ENCODE measurements at regions not wholly inside any gene's neighbourhood (a gene's known extent, or its start where the extent isn't known, plus 50 kb on each side); places are given as distances from the start of the nearest gene placed in this dataset.
"Not testable (repeated sequence)": the region's sequence is repeated elsewhere in the genome, so short reads cannot be mapped to it uniquely, and the experiment has no call there.

DNA sequence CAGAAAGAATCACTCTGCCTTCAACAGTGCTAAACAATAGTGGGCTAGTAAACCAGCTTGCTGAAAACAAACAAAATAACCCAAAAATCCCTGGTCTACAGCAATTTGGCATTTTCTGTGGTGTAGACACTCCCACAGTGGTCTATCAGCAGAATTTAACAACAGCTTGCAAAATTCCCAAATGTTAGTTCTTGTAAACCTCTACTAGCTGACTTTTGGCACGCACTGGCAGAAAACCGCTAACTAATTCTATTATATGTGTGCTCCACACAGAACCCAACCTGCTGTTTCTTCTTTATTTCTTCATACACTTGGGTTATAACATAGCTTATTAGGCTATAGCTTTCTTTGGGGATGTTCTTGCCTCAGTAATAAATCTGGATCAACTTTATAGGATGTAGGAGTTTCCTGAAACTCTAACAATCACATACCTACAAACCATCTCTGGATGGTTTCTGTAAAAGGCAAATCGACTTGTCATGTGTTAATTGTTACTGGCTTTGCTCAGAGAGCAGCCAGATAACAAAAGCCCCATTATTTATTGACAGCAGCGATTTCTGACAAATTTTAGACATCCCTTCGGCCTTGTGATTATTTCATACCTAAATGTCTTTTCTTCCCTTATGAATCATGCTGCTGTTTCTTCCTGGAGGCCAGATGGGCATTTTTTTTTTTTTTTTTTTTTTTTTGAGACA is 82.7 kb upstream of the NAA35 start:
- H3K36me3 ChIP-seq (ENCODE audit: insufficient read depth, low read length) = peaks cover 5% of the 10 kb centered on the region
- H3K9me3 ChIP-seq (ENCODE audit: low read length) = no peaks in the 10 kb centered on the region
- no peak overlapping the region for H3K4me3 ChIP-seq (ENCODE audit: low read length)
- H3K27me3 ChIP-seq (ENCODE audit: insufficient read depth, low read length) = no peaks in the 10 kb centered on the region
- no peak overlapping the region for H2AFZ ChIP-seq (ENCODE audit: low read depth, low read length)
- H3K4me1 ChIP-seq (ENCODE audit: insufficient read depth, low read length) = no peaks in the 10 kb centered on the region

DNA sequence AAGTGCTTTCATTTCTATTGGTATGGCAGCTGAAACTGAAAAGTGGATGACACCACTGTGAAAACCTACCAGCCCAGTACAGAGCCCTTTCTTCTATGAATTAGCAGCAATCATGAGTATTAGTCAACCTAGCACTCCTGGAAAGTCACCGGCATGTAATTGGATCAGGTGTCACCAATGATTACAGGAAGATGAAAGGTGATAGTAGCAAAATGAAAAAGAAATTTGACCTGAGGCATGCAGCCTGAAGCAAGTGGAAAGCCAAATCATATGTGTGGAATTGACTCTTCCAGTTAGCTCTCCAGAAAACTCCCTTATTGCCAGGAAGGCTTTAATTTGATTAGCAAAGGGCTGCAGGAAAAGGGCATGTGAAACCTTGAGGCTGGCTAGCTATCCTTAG is 81.2 kb upstream of the NAA35 start:
- Histone ChIP-seq H3K36me3 (ENCODE audit: insufficient read depth, low read length) (peaks cover 3% of the 10 kb centered on the region), H2AFZ (ENCODE audit: low read depth, low read length) (no peak overlapping the region), H3K27me3 (ENCODE audit: insufficient read depth, low read length) (no peaks in the 10 kb centered on the region), H3K9me3 (ENCODE audit: low read length) (no peaks in the 10 kb centered on the region), H3K4me3 (ENCODE audit: low read length) (no peak overlapping the region), H3K4me1 (ENCODE audit: insufficient read depth, low read length) (no peaks in the 10 kb centered on the region)

DNA sequence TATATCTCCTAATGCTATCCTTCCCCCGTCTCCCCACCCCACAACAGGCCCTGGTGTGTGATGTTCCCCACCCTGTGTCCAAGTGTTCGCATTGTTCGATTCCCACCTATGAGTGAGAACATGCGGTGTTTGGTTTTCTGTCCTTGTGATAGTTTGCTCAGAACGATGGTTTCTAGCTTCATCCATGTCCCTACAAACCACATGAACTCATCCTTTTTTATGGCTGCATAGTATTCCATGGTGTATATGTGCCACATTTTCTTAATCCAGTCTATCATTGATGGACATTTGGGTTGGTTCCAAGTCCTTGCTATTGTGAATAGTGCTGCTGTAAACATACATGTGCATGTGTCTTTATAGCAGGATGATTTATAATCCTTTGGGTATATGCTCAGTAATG is 79.1 kb upstream of the NAA35 start:
- not testable (repeated sequence) for H3K4me3 ChIP-seq (ENCODE audit: low read length); H2AFZ ChIP-seq (ENCODE audit: low read depth, low read length); H3K36me3 ChIP-seq (ENCODE audit: insufficient read depth, low read length); H3K9me3 ChIP-seq (ENCODE audit: low read length); H3K27me3 ChIP-seq (ENCODE audit: insufficient read depth, low read length); H3K4me1 ChIP-seq (ENCODE audit: insufficient read depth, low read length)

DNA sequence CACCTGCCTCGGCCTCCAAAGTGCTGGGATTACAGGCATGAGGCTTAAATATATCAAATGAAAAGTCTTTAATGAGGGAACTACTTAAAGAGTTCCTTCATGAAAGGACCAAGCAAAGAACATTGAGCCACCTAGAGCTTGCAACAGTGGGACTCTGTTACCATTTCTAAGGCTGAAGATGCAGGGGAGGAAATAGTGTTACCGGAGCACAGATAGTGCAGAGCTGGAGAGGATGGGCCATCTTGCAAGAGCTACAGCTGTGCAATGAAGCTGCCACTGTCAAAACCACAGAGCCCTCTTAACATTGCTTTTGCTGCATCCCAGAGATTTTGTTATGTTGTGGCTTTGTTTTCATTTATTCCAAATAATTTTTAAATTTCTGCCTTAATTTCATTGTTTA is 77.1 kb upstream of the NAA35 start:
- H3K9me3 ChIP-seq (ENCODE audit: low read length) = no peaks in the 10 kb centered on the region
- no peak overlapping the region for H3K4me3 ChIP-seq (ENCODE audit: low read length)
- H3K27me3 ChIP-seq (ENCODE audit: insufficient read depth, low read length) = no peaks in the 10 kb centered on the region
- H3K4me1 ChIP-seq (ENCODE audit: insufficient read depth, low read length) = no peaks in the 10 kb centered on the region
- no peak overlapping the region for H2AFZ ChIP-seq (ENCODE audit: low read depth, low read length)
- peaks cover 3% of the 10 kb centered on the region for H3K36me3 ChIP-seq (ENCODE audit: insufficient read depth, low read length)

DNA sequence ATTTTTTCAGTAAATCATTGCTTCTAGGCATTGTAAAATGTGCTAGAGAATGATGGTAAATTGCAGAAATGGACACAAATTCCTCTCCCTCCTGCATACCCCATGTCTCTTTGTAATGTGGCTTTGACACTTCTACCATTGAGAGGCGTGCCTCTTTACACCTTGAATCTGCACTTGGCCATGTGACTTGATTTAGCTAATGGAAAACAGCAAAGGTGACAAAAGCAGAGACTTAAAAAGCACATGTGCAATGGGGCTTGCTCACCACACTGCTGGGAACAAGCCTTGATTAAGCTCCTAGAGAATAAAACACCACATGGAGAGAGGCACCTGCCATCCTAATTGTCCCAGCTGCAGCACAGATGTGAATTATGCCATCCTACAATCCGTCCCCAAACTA is 69.9 kb upstream of the NAA35 start:
- no peak overlapping the region for H2AFZ ChIP-seq (ENCODE audit: low read depth, low read length)
- H3K9me3 ChIP-seq (ENCODE audit: low read length) = no peaks in the 10 kb centered on the region
- H3K27me3 ChIP-seq (ENCODE audit: insufficient read depth, low read length) = no peaks in the 10 kb centered on the region
- peaks cover 4% of the 10 kb centered on the region for H3K4me1 ChIP-seq (ENCODE audit: insufficient read depth, low read length)
- H3K4me3 ChIP-seq (ENCODE audit: low read length) = no peak overlapping the region
- no peaks in the 10 kb centered on the region for H3K36me3 ChIP-seq (ENCODE audit: insufficient read depth, low read length)

DNA sequence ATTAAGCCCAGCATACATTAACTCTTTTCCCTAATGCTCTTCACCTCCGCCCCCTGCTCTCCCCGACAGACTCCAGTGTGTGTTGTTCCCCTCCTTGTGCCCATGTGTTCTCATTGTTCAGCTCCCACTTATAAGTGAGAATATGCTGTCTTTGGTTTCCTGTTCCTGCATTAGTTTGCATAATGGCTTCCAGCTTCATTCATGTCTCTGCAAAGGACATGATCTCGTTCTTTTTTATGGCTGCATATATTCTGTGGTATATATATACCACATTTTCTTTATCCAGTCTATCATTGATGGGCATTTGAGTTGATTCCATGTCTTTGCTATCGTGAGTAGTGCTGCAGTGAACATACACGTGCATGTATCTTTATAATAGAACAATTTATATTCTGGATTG is 69.3 kb upstream of the NAA35 start:
- not testable (repeated sequence) for H3K36me3 ChIP-seq (ENCODE audit: insufficient read depth, low read length); H2AFZ ChIP-seq (ENCODE audit: low read depth, low read length); H3K9me3 ChIP-seq (ENCODE audit: low read length)

DNA sequence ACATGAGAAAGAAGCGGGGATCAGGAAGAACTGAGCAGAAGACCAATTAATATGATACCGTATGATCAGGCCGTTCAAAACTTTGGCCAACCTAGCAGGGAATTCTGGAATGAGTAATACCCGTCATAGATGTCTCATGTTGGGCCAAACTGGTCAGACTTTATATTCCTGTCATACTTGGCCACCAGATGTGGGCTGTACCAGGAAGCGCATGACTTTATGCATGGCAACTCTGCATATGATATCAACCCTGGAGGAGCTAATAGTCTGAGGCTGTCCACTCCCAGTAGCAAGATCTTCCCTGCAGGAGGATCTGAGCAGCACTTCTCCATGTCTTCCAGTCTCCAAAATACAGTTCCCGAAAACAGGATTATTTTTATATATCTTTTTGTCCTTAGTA is 68.5 kb upstream of the NAA35 start:
- no peaks in the 10 kb centered on the region for H3K9me3 ChIP-seq (ENCODE audit: low read length)
- peaks cover 4% of the 10 kb centered on the region for H3K4me1 ChIP-seq (ENCODE audit: insufficient read depth, low read length)
- H3K36me3 ChIP-seq (ENCODE audit: insufficient read depth, low read length) = no peaks in the 10 kb centered on the region
- no peak overlapping the region for H3K4me3 ChIP-seq (ENCODE audit: low read length)
- H2AFZ ChIP-seq (ENCODE audit: low read depth, low read length) = no peak overlapping the region
- H3K27me3 ChIP-seq (ENCODE audit: insufficient read depth, low read length) = no peaks in the 10 kb centered on the region

More for the DNA sequence above, 69.3 kb upstream of the NAA35 start:
- H3K27me3 ChIP-seq (ENCODE audit: insufficient read depth, low read length); H3K4me3 ChIP-seq (ENCODE audit: low read length); H3K4me1 ChIP-seq (ENCODE audit: insufficient read depth, low read length): not testable (repeated sequence)

DNA sequence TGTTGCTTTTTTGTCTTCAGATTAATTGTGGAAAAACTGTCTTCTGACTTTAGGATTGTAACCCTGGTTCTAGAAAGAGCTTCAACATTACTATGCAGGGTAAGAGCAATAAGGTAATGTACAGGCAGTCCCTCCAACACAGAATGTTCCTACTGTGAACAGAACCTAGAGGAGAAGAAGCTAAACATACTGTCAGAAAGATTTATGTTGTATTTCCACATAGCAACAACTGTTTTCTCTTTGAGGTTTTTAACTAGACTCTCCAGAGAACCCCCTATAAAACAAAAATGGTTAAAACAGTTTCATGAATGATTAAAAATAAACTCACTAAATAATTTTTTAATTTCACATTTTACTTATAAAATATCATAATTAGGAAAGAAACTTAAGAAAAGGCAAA is 64.3 kb upstream of the NAA35 start:
- Histone ChIP-seq H3K27me3 (ENCODE audit: insufficient read depth, low read length) (no peaks in the 10 kb centered on the region), H2AFZ (ENCODE audit: low read depth, low read length) (no peak overlapping the region), H3K4me1 (ENCODE audit: insufficient read depth, low read length) (no peaks in the 10 kb centered on the region), H3K36me3 (ENCODE audit: insufficient read depth, low read length) (no peaks in the 10 kb centered on the region), H3K9me3 (ENCODE audit: low read length) (no peaks in the 10 kb centered on the region), H3K4me3 (ENCODE audit: low read length) (no peak overlapping the region)

DNA sequence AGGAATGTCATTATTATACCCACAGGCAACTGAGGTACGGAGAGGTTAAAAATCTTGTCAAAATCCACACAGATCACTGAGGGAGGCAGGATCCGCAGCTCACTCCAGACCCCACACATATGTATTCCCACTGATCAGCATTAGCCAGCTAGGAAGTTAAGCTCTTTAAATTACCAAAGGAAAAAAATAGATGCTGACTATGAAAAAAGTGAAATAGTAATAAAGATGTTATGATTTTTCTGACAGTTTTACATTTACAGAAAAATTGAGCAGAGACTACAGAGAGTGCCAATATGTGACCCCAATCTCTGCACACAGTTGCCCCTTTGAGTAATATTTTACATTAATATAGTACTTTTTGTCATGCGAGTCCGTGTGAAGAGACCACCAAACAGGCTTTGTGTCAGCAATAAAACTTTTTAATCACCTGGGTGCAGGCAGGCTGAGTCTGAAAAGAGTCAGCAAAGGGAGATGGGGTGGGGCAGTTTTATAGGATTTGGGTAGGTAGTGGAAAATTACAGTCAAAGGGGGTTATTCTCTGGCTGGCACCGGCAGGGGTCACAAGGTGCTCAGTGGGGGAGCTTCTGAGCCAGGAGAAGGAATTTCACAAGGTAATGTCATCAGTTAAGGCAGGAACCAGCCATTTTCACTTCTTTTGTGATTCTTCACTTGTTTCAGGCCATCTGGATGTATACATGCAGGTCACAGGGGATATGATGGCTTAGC is 61.9 kb upstream of the NAA35 start:
- not testable (repeated sequence) for H3K9me3 ChIP-seq (ENCODE audit: low read length); H3K4me1 ChIP-seq (ENCODE audit: insufficient read depth, low read length); H3K27me3 ChIP-seq (ENCODE audit: insufficient read depth, low read length); H3K36me3 ChIP-seq (ENCODE audit: insufficient read depth, low read length); H2AFZ ChIP-seq (ENCODE audit: low read depth, low read length); H3K4me3 ChIP-seq (ENCODE audit: low read length)

DNA sequence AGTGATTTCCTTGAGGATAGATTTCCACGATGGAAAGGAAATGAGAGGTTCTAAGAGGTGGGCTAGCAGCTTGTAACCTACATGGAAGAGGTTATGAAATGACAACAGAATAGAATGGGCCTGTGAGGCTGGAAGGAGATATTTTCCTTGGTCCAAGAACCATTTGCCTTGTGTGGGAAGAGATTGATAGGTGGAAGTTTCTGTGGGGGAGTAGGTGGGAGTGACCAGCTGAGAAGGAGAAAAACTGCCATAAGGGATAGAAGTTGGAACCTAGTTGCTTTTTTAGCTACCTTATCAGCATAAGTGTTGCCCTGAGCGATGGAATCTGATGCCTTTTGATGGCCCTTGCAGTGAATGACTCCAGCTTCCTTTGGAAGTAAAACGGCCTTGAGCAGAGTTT is 60.4 kb upstream of the NAA35 start:
- not testable (repeated sequence) for H3K4me1 ChIP-seq (ENCODE audit: insufficient read depth, low read length); H3K4me3 ChIP-seq (ENCODE audit: low read length); H3K9me3 ChIP-seq (ENCODE audit: low read length); H3K36me3 ChIP-seq (ENCODE audit: insufficient read depth, low read length); H3K27me3 ChIP-seq (ENCODE audit: insufficient read depth, low read length); H2AFZ ChIP-seq (ENCODE audit: low read depth, low read length)

DNA sequence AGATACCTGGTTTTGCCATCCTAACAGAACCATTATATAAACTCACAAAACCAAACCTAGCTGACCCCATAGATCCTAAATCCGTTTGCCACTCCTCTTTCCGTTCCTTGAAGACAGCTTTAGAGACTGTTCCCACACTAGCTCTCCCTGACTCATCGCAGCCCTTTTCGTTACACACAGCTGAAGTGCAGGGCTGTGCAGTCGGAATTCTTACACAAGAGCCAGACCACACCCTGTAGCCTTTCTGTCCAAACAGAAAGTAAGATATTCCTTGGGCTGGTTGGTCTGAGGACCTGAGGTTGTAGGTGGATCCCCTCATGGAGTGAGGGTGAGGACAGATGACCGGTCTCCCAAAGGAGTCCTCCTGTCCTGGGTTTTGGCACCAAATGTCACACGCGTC is 56.7 kb upstream of the NAA35 start:
- Histone ChIP-seq H2AFZ (ENCODE audit: low read depth, low read length) (no peak overlapping the region), H3K4me3 (ENCODE audit: low read length) (no peak overlapping the region), H3K36me3 (ENCODE audit: insufficient read depth, low read length) (peaks cover 3% of the 10 kb centered on the region), H3K9me3 (ENCODE audit: low read length) (peaks cover 2% of the 10 kb centered on the region), H3K4me1 (ENCODE audit: insufficient read depth, low read length) (no peaks in the 10 kb centered on the region), H3K27me3 (ENCODE audit: insufficient read depth, low read length) (no peaks in the 10 kb centered on the region)

DNA sequence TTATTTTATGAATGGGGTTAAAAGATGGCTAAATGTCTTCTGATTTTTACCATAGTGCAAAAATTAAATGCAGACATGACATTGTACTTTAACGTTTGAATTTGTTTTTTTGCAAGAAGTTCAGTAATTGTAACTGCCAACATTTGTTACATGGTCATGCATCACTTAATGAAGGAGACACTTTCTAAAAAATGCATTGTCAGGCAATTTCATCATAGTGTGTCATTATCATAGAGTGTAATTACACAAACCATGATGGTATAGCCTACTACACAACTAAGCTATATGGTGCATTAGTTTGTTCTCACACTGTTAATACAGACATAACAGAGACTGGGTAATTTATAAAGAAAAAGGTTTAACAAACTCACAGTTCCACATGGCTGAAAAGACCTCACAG is 50.0 kb upstream of the NAA35 start:
- Histone ChIP-seq H3K27me3 (ENCODE audit: insufficient read depth, low read length) (no peaks in the 10 kb centered on the region), H3K9me3 (ENCODE audit: low read length) (no peaks in the 10 kb centered on the region), H3K4me1 (ENCODE audit: insufficient read depth, low read length) (no peaks in the 10 kb centered on the region), H2AFZ (ENCODE audit: low read depth, low read length) (no peak overlapping the region), H3K36me3 (ENCODE audit: insufficient read depth, low read length) (no peaks in the 10 kb centered on the region), H3K4me3 (ENCODE audit: low read length) (no peak overlapping the region)
